WTC11 (cell line): ENCODE measurements at regions not wholly inside any gene's neighbourhood (a gene's known extent, or its start where the extent isn't known, plus 50 kb on each side); places are given as distances from the start of the nearest gene placed in this dataset.

ENCODE experiments used
- TF ChIP-seq, protein P1 (sequence below): fragments of 200-600 bp; IDR thresholded peaks from 2 replicates; pipeline ENCODE4 v1.8.0; 2022; ENCODE audit warnings: antibody characterized with exemption
- TF ChIP-seq, protein P2 (sequence below): fragments of 250-450 bp; sonication (Bioruptor Pico); conservative IDR thresholded peaks from 2 replicates; pipeline ENCODE4 v1.9.0; 2021; ENCODE audit warnings: mild to moderate bottlenecking

DNA sequence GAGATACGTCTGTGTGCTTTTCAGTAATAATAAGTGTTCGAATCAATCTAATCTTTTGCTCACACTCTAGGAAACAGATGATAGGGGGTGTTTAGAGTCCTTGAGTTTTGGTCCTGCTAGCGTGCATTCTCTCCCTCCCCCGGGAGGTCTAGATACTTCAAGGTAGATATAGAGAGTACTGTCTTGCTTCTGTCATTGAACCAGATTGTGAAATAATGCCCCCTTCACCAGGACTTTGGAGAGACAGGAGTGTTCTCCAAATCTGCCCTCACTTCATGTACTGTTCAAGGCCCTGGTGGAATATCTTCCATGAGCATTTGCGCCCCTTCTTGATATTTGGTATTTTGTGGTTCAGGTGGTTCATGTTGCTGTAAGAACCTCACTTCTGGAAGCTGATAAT is 59.4 kb upstream of the MGAT5 start:
- TF ChIP-seq, protein P1, sequence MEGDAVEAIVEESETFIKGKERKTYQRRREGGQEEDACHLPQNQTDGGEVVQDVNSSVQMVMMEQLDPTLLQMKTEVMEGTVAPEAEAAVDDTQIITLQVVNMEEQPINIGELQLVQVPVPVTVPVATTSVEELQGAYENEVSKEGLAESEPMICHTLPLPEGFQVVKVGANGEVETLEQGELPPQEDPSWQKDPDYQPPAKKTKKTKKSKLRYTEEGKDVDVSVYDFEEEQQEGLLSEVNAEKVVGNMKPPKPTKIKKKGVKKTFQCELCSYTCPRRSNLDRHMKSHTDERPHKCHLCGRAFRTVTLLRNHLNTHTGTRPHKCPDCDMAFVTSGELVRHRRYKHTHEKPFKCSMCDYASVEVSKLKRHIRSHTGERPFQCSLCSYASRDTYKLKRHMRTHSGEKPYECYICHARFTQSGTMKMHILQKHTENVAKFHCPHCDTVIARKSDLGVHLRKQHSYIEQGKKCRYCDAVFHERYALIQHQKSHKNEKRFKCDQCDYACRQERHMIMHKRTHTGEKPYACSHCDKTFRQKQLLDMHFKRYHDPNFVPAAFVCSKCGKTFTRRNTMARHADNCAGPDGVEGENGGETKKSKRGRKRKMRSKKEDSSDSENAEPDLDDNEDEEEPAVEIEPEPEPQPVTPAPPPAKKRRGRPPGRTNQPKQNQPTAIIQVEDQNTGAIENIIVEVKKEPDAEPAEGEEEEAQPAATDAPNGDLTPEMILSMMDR: no peak
- TF ChIP-seq, protein P2, sequence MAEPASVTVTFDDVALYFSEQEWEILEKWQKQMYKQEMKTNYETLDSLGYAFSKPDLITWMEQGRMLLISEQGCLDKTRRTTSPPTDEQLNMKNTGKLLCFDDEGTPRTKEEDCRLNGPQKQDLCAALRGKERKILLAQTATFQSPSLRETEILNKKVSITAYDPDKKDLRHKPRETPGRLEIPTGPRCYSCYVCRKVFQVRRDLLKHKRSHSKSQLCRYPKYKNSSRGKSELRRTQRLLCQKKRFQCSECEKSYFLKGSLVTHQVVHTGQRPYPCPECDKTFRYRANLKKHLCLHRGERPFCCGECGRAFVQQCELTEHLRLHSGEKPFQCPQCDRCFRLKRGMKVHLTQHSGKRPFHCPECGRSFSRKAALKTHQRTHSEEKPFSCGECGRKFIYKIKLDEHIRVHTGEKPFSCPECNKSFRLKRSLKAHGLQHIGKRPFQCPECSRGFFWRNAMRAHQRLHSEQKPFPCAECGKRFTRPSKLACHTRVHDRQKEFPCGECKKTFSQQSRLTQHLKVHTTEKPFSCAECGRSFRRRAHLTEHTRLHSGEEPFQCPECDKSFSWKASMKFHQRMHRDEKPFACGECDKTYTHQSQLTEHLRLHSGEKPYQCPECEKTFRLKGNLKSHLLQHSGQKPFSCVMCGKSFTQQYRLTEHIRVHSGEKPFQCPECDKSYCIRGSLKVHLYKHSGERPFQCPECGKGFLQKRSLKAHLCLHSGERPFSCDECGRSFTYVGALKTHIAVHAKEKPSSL (CRISPR knock-in tag): no peak
